Stimulated activated effector memory CD8-positive, alpha-beta T cell treated with anti-CD3 and anti-CD28 coated beads, Interleukin-12 subunit alpha, Interleukin-12 subunit beta, amount 100 ng/mL, for 72 hours (primary cell): ENCODE measurements at regions not wholly inside any gene's neighbourhood (a gene's known extent, or its start where the extent isn't known, plus 50 kb on each side); places are given as distances from the start of the nearest gene placed in this dataset.
"Not testable (repeated sequence)": the region's sequence is repeated elsewhere in the genome, so short reads cannot be mapped to it uniquely, and the experiment has no call there.

Experiments
- ATAC-seq: fragments of 150-1000 bp; cut with Tn5 transposase; 2 replicates; pipeline ENCODE4 v1.10.0; 2021
- DNase-seq, 2 donors: peaks; one replicate each; pipeline ENCODE4 v3.0.0; 2021 to 2022; ENCODE audit warnings: low spot score in 2 of 2
- H3K27ac Mint-ChIP-seq: one replicate; pipeline ENCODE4 v1.8.0; 2022; ENCODE audit warnings: mild to moderate bottlenecking, mixed read lengths
- H3K36me3 Mint-ChIP-seq: one replicate; pipeline ENCODE4 v1.8.0; 2022; ENCODE audit warnings: mild to moderate bottlenecking, mixed read lengths
- H3K4me1 Mint-ChIP-seq: one replicate; pipeline ENCODE4 v1.8.0; 2022; ENCODE audit warnings: mixed read lengths
- H3K4me3 Mint-ChIP-seq: one replicate; pipeline ENCODE4 v1.8.0; 2022; ENCODE audit warnings: mild to moderate bottlenecking, mixed read lengths
- H3K9me3 Mint-ChIP-seq: one replicate; pipeline ENCODE4 v1.8.0; 2022; ENCODE audit warnings: mixed read lengths

GRCh38 chr7:9552431-9552830 is 1119.0 kb downstream of the NXPH1 start:
- not testable (repeated sequence) for H3K4me1 Mint-ChIP-seq, H3K27ac Mint-ChIP-seq, H3K36me3 Mint-ChIP-seq, ATAC-seq, DNase-seq, H3K4me3 Mint-ChIP-seq
- H3K9me3 Mint-ChIP-seq = peaks cover 22% of the 10 kb centered on the region

GRCh38 chr7:9557853-9558252 is 1124.4 kb downstream of the NXPH1 start:
- no peak overlapping the region for H3K27ac Mint-ChIP-seq
- no peak for ATAC-seq

GRCh38 chr7:9575716-9576115 is 1142.3 kb downstream of the NXPH1 start:
- ATAC-seq = no peak
- Mint-ChIP-seq H3K4me1 (no peaks in the 10 kb centered on the region), H3K9me3 (peaks cover 12% of the 10 kb centered on the region)

More at GRCh38 chr7:9557853-9558252, 1124.4 kb downstream of the NXPH1 start:
- DNase-seq = no peak
- no peaks in the 10 kb centered on the region for H3K36me3 Mint-ChIP-seq
- H3K9me3 Mint-ChIP-seq = peaks cover 10% of the 10 kb centered on the region
- no peaks in the 10 kb centered on the region for H3K4me1 Mint-ChIP-seq
- no peak overlapping the region for H3K4me3 Mint-ChIP-seq

GRCh38 chr7:9582824-9583223 is 1149.4 kb downstream of the NXPH1 start:
- H3K9me3 Mint-ChIP-seq = peaks cover 3% of the 10 kb centered on the region
- H3K27ac Mint-ChIP-seq = no peak overlapping the region
- no peak overlapping the region for H3K4me3 Mint-ChIP-seq
- no peaks in the 10 kb centered on the region for H3K36me3 Mint-ChIP-seq
- ATAC-seq = no peak
- DNase-seq = no peak
- H3K4me1 Mint-ChIP-seq = no peaks in the 10 kb centered on the region

More at GRCh38 chr7:9575716-9576115, 1142.3 kb downstream of the NXPH1 start:
- no peak for DNase-seq
- no peak overlapping the region for H3K27ac Mint-ChIP-seq
- no peak overlapping the region for H3K4me3 Mint-ChIP-seq
- H3K36me3 Mint-ChIP-seq = no peaks in the 10 kb centered on the region

GRCh38 chr7:9598411-9598810 is 1165.0 kb downstream of the NXPH1 start:
- Mint-ChIP-seq H3K4me1 (no peaks in the 10 kb centered on the region), H3K36me3 (no peaks in the 10 kb centered on the region), H3K4me3 (no peak overlapping the region), H3K27ac (no peak overlapping the region), H3K9me3 (peaks cover 10% of the 10 kb centered on the region)
- ATAC-seq (no peak), DNase-seq (no peak)

- Mint-ChIP-seq H3K4me3 (no peak overlapping the region), H3K4me1 (no peaks in the 10 kb centered on the region), H3K9me3 (peaks cover 15% of the 10 kb centered on the region), H3K27ac (no peak overlapping the region), H3K36me3 (no peaks in the 10 kb centered on the region)
- no peak for ATAC-seq
- no peak for DNase-seq
These were observed 1167.6 kb downstream of the NXPH1 start for GRCh38 chr7:9600974-9601373.

GRCh38 chr7:9603291-9603690 is 1169.9 kb downstream of the NXPH1 start:
- H3K9me3 Mint-ChIP-seq = peaks cover 15% of the 10 kb centered on the region
- no peak for ATAC-seq
- DNase-seq = no peak
- H3K27ac Mint-ChIP-seq = no peak overlapping the region
- no peak overlapping the region for H3K4me3 Mint-ChIP-seq
- H3K4me1 Mint-ChIP-seq = no peaks in the 10 kb centered on the region
- no peaks in the 10 kb centered on the region for H3K36me3 Mint-ChIP-seq

GRCh38 chr7:9608560-9608959 is 1175.2 kb downstream of the NXPH1 start:
- peaks cover 16% of the 10 kb centered on the region for H3K9me3 Mint-ChIP-seq
- H3K36me3 Mint-ChIP-seq = no peaks in the 10 kb centered on the region
- ATAC-seq = no peak
- no peak for DNase-seq
- H3K4me3 Mint-ChIP-seq = no peak overlapping the region
- H3K27ac Mint-ChIP-seq = no peak overlapping the region
- H3K4me1 Mint-ChIP-seq = no peaks in the 10 kb centered on the region

- H3K27ac Mint-ChIP-seq, ATAC-seq, H3K36me3 Mint-ChIP-seq, DNase-seq, H3K4me1 Mint-ChIP-seq, H3K4me3 Mint-ChIP-seq: not testable (repeated sequence)
- peaks cover 10% of the 10 kb centered on the region for H3K9me3 Mint-ChIP-seq
These were observed 1187.5 kb downstream of the NXPH1 start for GRCh38 chr7:9620899-9621298.

GRCh38 chr7:9621306-9621902 is 1188.0 kb downstream of the NXPH1 start:
- H3K27ac Mint-ChIP-seq, DNase-seq, H3K36me3 Mint-ChIP-seq: not testable (repeated sequence)

GRCh38 chr7:9621927-9622326 is 1188.5 kb downstream of the NXPH1 start:
- no peak for DNase-seq
- H3K4me1 Mint-ChIP-seq = no peaks in the 10 kb centered on the region
- peaks cover 15% of the 10 kb centered on the region for H3K9me3 Mint-ChIP-seq
- H3K36me3 Mint-ChIP-seq = no peaks in the 10 kb centered on the region
- ATAC-seq = no peak
- no peak overlapping the region for H3K4me3 Mint-ChIP-seq
- no peak overlapping the region for H3K27ac Mint-ChIP-seq

More at GRCh38 chr7:9621306-9621902, 1188.0 kb downstream of the NXPH1 start:
- not testable (repeated sequence) for ATAC-seq, H3K4me1 Mint-ChIP-seq, H3K4me3 Mint-ChIP-seq
- H3K9me3 Mint-ChIP-seq = peaks cover 14% of the 10 kb centered on the region

GRCh38 chr7:9625953-9626352 is 1192.5 kb downstream of the NXPH1 start:
- no peak for ATAC-seq
- H3K4me1 Mint-ChIP-seq = no peaks in the 10 kb centered on the region
- no peak overlapping the region for H3K27ac Mint-ChIP-seq
- no peak overlapping the region for H3K4me3 Mint-ChIP-seq
- H3K36me3 Mint-ChIP-seq = no peaks in the 10 kb centered on the region
- DNase-seq = no peak
- peaks cover 26% of the 10 kb centered on the region for H3K9me3 Mint-ChIP-seq

- Mint-ChIP-seq H3K27ac (no peak overlapping the region), H3K4me1 (no peaks in the 10 kb centered on the region)
- ATAC-seq = no peak
These were observed 1212.3 kb downstream of the NXPH1 start for GRCh38 chr7:9645756-9646155.

GRCh38 chr7:9657257-9657656 is 1223.8 kb downstream of the NXPH1 start:
- H3K27ac Mint-ChIP-seq = no peak overlapping the region
- peaks cover 15% of the 10 kb centered on the region for H3K9me3 Mint-ChIP-seq
- no peaks in the 10 kb centered on the region for H3K36me3 Mint-ChIP-seq
- DNase-seq = no peak
- ATAC-seq = no peak
- H3K4me1 Mint-ChIP-seq = no peaks in the 10 kb centered on the region
- H3K4me3 Mint-ChIP-seq = no peak overlapping the region

More at GRCh38 chr7:9645756-9646155, 1212.3 kb downstream of the NXPH1 start:
- H3K36me3 Mint-ChIP-seq = no peaks in the 10 kb centered on the region
- DNase-seq = no peak
- H3K9me3 Mint-ChIP-seq = peaks cover 2% of the 10 kb centered on the region
- H3K4me3 Mint-ChIP-seq = no peak overlapping the region

GRCh38 chr7:9671979-9672917 is 1238.8 kb downstream of the NXPH1 start:
- Mint-ChIP-seq H3K4me3 (no peak overlapping the region), H3K36me3 (no peaks in the 10 kb centered on the region), H3K27ac (no peak overlapping the region), H3K4me1 (no peaks in the 10 kb centered on the region), H3K9me3 (peaks cover 10% of the 10 kb centered on the region)
- ATAC-seq (no peak), DNase-seq (no peak)

- H3K4me1 Mint-ChIP-seq = no peaks in the 10 kb centered on the region
- no peak overlapping the region for H3K27ac Mint-ChIP-seq
- ATAC-seq = no peak
- H3K36me3 Mint-ChIP-seq = no peaks in the 10 kb centered on the region
- H3K4me3 Mint-ChIP-seq = no peak overlapping the region
- DNase-seq = no peak
- peaks cover 7% of the 10 kb centered on the region for H3K9me3 Mint-ChIP-seq
These were observed 1247.3 kb downstream of the NXPH1 start for GRCh38 chr7:9680713-9681112.
